LNCAP (cell line): ENCODE measurements at regions not wholly inside any gene's neighbourhood (a gene's known extent, or its start where the extent isn't known, plus 50 kb on each side); places are given as distances from the start of the nearest gene placed in this dataset.

ENCODE experiments used
- CTCF ChIP-seq: fragments of 450-650 bp; IDR thresholded peaks from 2 replicates; pipeline ENCODE4 v1.5.1; 2017; ENCODE audit warnings: mild to moderate bottlenecking

DNA sequence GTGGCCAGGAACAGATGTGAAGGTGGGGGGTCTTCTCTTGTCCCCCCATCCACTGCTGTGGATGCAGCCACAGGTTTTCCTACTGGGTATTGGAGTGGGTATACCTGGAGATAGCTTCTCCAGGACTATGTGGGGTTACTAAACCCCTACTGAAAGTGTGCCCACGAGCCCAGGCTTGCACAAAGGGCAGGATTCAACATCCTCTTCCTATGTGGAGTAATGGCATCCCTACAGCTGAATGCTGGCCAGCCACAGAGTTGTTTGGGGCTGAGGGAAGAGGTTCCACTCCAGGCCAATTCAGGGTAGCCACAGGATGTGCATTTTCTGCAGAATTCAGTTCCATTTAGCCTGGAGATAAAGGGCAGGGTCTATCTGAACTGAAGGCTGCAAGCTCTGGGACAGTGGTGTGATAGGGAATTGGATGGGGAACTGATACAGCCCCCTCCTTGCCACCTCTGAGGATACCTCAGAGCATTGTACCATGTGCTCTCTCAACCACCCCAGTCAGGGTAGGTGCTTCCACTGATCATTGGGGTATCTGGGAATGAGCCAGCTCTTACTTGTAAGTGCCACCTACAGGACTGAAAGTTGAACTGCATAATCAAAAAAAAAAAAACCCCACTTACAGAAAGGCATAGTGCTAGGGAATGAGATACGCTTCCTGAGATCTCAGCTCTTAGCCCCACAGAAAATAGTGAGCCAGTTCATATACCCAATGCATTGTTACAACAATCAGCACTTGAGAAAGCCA lies 187.1 kb downstream of the KITLG start:
- peak; percentile 40; the same call in 1 of the 2 replicates for TF ChIP-seq CTCF

DNA sequence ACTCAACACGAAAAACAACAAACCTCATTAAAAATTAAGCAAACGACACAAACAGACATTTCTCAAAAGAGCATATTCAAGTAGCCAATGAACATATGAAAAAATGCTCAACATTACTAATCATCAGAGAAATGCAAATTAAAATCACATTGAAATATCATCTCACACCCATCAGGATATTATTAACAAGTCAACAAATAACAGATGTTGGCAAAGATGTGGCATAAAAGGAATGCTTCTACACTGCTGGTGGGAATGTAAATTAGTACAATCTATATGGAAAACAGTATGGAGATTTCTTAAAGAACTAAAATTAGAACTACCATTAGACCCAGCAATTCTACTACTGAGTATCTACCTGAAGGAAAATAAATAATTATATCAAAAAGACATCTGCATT lies 182.2 kb downstream of the KITLG start:
- no peak for TF ChIP-seq CTCF

- no peak for TF ChIP-seq CTCF
Observed at GRCh38 chr12:88399811-88400210, 180.5 kb downstream of the KITLG start.

- TF ChIP-seq CTCF: no peak
Observed at GRCh38 chr12:88400302-88400701, 180.0 kb downstream of the KITLG start.

- TF ChIP-seq CTCF: no peak
Observed at GRCh38 chr12:88401155-88401554, 179.1 kb downstream of the KITLG start.

GRCh38 chr12:88406905-88407304 lies 173.4 kb downstream of the KITLG start:
- no peak for TF ChIP-seq CTCF

GRCh38 chr12:88408823-88409222 lies 171.4 kb downstream of the KITLG start:
- no peak for TF ChIP-seq CTCF

DNA sequence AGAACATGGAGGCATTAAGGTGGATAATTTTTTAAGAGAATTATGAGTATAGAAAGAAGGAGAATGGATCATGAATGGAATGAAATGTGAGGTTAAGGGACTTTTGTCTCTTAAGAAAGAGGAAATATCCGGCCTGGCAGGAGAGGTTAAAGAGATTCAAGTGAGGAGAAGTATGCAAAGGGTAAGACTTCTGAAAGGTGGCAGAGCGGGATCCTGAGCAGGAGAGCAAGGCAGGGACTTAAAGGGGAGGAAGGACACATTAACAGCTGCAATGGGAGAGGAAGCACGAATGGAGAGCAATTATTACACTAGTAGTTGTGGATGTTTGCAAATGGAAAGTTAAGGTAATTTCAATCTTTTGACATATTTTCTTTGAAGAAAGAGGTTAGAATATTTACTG lies 171.0 kb downstream of the KITLG start:
- no peak for TF ChIP-seq CTCF
